ENCODE measurements at regions not wholly inside any gene's neighbourhood (a gene's known extent, or its start where the extent isn't known, plus 50 kb on each side); places are given as distances from the start of the nearest gene placed in this dataset.

DNA sequence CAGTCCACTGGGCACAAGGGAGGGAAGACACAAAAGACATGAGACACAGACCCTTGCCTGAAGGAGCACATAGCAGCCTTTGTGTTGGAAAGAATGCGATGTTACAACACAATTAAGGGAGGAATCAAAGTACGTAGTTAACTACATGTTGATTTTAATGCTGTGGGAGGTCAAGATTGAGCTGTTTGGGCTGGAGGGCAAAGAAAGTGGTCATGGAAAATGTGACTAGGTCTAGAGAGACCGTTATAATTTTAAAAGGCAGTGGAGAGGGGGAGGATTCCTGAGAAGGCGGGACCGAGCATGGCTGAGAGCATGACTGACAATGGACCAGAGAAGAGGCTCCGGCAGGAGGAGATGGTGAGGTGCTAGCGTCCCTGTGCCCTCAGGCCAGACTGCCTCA, 111.8 kb upstream of the ATP1A1 start:
- 67% methylated on average over 6 of the region's 7 CpGs for WGBS
- Histone ChIP-seq H3K9me3 (no peaks in the 10 kb centered on the region), H3K4me3 (no peak overlapping the region), H3K27me3 (peaks cover 0 to 4% (median 0%) of the 10 kb centered on the region in 4 donors), H3K36me3 (no peaks in the 10 kb centered on the region), H3K4me1 (no peaks in the 10 kb centered on the region), H3K27ac (replicated peaks in 1 of 4) (no peak overlapping the region)
- peak; percentile 57 for DNase-seq (ENCODE audit: extremely low spot score)
- TF ChIP-seq, protein P1, sequence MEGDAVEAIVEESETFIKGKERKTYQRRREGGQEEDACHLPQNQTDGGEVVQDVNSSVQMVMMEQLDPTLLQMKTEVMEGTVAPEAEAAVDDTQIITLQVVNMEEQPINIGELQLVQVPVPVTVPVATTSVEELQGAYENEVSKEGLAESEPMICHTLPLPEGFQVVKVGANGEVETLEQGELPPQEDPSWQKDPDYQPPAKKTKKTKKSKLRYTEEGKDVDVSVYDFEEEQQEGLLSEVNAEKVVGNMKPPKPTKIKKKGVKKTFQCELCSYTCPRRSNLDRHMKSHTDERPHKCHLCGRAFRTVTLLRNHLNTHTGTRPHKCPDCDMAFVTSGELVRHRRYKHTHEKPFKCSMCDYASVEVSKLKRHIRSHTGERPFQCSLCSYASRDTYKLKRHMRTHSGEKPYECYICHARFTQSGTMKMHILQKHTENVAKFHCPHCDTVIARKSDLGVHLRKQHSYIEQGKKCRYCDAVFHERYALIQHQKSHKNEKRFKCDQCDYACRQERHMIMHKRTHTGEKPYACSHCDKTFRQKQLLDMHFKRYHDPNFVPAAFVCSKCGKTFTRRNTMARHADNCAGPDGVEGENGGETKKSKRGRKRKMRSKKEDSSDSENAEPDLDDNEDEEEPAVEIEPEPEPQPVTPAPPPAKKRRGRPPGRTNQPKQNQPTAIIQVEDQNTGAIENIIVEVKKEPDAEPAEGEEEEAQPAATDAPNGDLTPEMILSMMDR (IDR thresholded peaks at IDR 0.05): no peak
- no peak for TF ChIP-seq POLR2A (IDR thresholded peaks at IDR 0.05; ENCODE audit: low read depth)
- no peak for TF ChIP-seq EP300 (IDR thresholded peaks at IDR 0.05)
- TF ChIP-seq POLR2AphosphoS5 (IDR thresholded peaks at IDR 0.05): no peak
- intact Hi-C loops (cut with DNase I): no loop called here

DNA sequence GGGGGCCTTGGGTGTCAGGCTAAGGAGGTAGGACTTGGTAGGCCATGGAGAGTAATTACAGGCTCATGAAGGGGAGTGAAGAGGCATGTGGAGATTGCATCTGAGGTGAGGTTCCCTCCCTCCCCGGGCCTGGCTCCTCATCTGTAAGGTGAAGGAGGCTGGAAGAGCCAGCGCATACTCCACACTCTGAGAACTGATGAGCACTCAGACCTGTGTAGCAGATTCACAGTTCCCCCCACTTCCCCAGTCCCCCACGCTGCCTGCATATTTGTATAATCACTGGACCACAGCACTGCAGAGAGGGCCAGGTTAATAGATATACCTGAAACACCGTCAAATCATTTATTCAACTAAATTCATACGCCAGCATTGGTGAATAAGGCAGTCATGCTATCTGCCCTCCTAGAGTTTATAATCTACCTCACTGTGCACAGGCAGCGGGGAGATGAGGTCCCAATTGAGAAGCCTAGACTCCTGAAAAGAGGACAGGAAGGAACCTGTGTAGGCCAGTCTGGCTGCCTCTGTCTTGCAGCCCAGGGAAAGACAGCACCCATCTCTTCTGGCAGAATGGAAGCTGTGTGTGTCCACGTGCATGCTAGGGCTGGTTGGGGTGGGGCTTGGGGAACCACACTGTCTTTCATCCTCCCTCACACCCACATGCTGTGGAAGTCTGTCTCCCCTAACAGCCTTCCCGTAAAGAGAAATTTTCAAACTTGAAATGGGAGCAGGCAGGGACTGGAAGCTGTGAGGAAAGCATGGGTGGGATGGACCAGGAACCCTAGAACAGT, 110.6 kb upstream of the ATP1A1 start:
- H3K4me3 ChIP-seq: no peak overlapping the region
- 63% methylated on average over 6 of the region's 8 CpGs for WGBS
- H3K9me3 ChIP-seq: no peaks in the 10 kb centered on the region
- TF ChIP-seq POLR2AphosphoS5 (IDR thresholded peaks at IDR 0.05) (no peak), EP300 (IDR thresholded peaks at IDR 0.05) (no peak), POLR2A (IDR thresholded peaks at IDR 0.05; ENCODE audit: low read depth) (no peak)
- TF ChIP-seq, protein P1 (IDR thresholded peaks at IDR 0.05): no peak
- intact Hi-C loops (cut with DNase I): no loop called here
- no peaks in the 10 kb centered on the region for H3K36me3 ChIP-seq
- no peak overlapping the region for H3K27ac ChIP-seq (replicated peaks in 1 of 4)
- no peaks in the 10 kb centered on the region for H3K27me3 ChIP-seq
- H3K4me1 ChIP-seq: no peaks in the 10 kb centered on the region
- DNase-seq (ENCODE audit: extremely low spot score): peak; percentile 84

DNA sequence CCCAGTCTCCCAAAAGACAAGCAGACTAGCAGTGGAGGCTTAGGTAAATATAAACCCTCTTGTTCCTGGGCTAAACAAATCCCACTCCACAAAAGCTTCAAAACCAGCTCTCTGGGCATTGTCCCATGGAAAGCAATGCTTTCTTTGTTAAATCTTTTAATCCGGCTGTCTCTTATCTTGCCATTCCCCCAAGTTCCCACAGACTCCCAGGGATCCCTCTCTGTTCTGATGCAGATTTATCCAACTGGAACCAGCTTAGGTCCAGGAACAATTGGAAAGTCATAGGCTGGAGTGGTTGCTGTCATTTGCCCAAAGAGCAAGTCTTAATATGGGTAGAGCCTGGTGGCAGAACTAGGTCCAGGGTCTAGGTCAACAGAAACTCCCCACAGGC, 110.1 kb upstream of the ATP1A1 start:
- Histone ChIP-seq H3K36me3 (no peaks in the 10 kb centered on the region), H3K9me3 (no peaks in the 10 kb centered on the region), H3K4me3 (no peak overlapping the region), H3K4me1 (peaks cover 0 to under 1% (median 0%) of the 10 kb centered on the region in 4 donors), H3K27me3 (no peaks in the 10 kb centered on the region), H3K27ac (replicated peaks in 1 of 4) (no peak overlapping the region)
- WGBS: 100% methylated on average over 1 of the region's 1 CpG
- TF ChIP-seq POLR2AphosphoS5 (IDR thresholded peaks at IDR 0.05) (no peak), POLR2A (IDR thresholded peaks at IDR 0.05; ENCODE audit: low read depth) (no peak), EP300 (IDR thresholded peaks at IDR 0.05) (no peak)
- TF ChIP-seq, protein P1 (IDR thresholded peaks at IDR 0.05): no peak
- DNase-seq (ENCODE audit: extremely low spot score): peak; percentile 62
- intact Hi-C loops (cut with DNase I): no loop called here

DNA sequence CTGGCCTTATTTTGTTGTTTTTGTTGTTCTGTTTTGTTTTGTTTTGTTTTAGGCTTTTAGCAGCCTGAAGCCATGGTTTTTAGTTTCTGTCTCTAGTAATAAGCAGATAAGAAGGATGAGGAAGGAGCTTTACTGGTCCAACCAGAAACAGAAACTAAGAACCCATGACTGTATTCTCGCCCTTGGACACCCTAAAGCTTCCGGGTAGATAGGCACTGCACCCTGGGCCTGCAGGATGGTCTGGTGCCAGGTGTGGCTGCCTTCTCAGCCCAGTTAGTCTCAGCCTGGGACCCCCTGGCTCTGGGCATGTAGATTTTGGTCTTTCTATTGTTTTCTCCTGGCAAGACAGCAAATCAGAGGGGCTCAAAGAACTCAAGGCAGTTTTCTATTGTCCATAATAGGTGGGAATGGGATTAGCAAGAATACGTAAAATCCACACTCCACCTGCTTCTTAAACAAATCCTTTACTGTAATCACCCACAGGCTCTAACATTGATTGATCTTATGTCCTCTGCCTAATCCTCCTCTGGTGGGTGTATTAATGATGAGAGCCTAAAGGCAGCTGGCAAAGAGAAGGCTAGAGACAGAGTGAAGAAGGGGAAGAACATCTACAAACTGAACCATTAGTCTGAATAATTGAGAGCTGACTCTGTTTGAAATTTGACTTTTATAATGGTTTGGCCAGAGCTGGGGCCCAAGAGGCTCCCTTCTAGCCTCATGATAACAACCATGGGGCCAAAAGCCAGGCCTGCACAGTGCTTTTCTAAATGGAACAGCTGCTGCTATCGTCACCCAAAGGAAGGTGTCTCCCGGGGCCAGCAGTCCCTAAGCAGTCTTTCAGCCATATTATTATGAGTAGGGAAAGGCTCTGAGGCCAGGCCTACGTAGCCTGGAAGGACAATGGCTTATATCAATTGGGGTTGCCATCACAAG, 106.8 kb upstream of the ATP1A1 start:
- H3K9me3 ChIP-seq: no peaks in the 10 kb centered on the region
- H3K36me3 ChIP-seq: no peaks in the 10 kb centered on the region
- no peaks in the 10 kb centered on the region for H3K27me3 ChIP-seq
- no peak overlapping the region for H3K4me3 ChIP-seq
- H3K4me1 ChIP-seq: peaks cover 0 to 5% (median 0%) of the 10 kb centered on the region in 4 donors
- no peak for DNase-seq (ENCODE audit: extremely low spot score)
- no peak overlapping the region for H3K27ac ChIP-seq (replicated peaks in 1 of 4)
- 92% methylated on average over 6 of the region's 6 CpGs for WGBS
- TF ChIP-seq POLR2AphosphoS5 (IDR thresholded peaks at IDR 0.05) (no peak), POLR2A (IDR thresholded peaks at IDR 0.05; ENCODE audit: low read depth) (no peak), EP300 (IDR thresholded peaks at IDR 0.05) (no peak)
- TF ChIP-seq, protein P1 (IDR thresholded peaks at IDR 0.05): no peak
- intact Hi-C loops (cut with DNase I): no loop called here
